HG03159 (cell line): ENCODE measurements at regions not wholly inside any gene's neighbourhood (a gene's known extent, or its start where the extent isn't known, plus 50 kb on each side); places are given as distances from the start of the nearest gene placed in this dataset.
"Not testable (repeated sequence)": the region's sequence is repeated elsewhere in the genome, so short reads cannot be mapped to it uniquely, and the experiment has no call there.

Experiments used
- ATAC-seq: cut with Tn5 transposase; IDR thresholded peaks from one replicate; pipeline ENCODE4 v1.9.1; 2021; ENCODE audit warnings: mild to moderate bottlenecking, moderate library complexity; ENCODE audit not compliant: unreplicated experiment

- no peak for ATAC-seq
These were observed 264.5 kb upstream of the ELAVL2 start for GRCh38 chr9:24090566-24090965.

- no peak for ATAC-seq
These were observed 247.6 kb upstream of the ELAVL2 start for GRCh38 chr9:24073666-24074065.

GRCh38 chr9:24073007-24073592, 247.1 kb upstream of the ELAVL2 start:
- ATAC-seq, result no peak

GRCh38 chr9:24071716-24072115, 245.7 kb upstream of the ELAVL2 start:
- no peak for ATAC-seq

GRCh38 chr9:24071091-24071490, 245.1 kb upstream of the ELAVL2 start:
- no peak for ATAC-seq

GRCh38 chr9:24067107-24067506, 241.1 kb upstream of the ELAVL2 start:
- not testable (repeated sequence) for ATAC-seq

GRCh38 chr9:24059651-24060050, 233.6 kb upstream of the ELAVL2 start:
- ATAC-seq, result no peak

GRCh38 chr9:24051587-24051986, 225.5 kb upstream of the ELAVL2 start:
- no peak for ATAC-seq

GRCh38 chr9:24050239-24050638, 224.2 kb upstream of the ELAVL2 start:
- not testable (repeated sequence) for ATAC-seq

- ATAC-seq, result no peak
These were observed 219.1 kb upstream of the ELAVL2 start for GRCh38 chr9:24045150-24045549.

GRCh38 chr9:24044576-24044975, 218.5 kb upstream of the ELAVL2 start:
- no peak for ATAC-seq

GRCh38 chr9:24041160-24041690, 215.2 kb upstream of the ELAVL2 start:
- no peak for ATAC-seq

- ATAC-seq, result no peak
These were observed 210.4 kb upstream of the ELAVL2 start for GRCh38 chr9:24036459-24036858.

- no peak for ATAC-seq
These were observed 209.8 kb upstream of the ELAVL2 start for GRCh38 chr9:24035816-24036215.

GRCh38 chr9:24011881-24012280, 185.8 kb upstream of the ELAVL2 start:
- ATAC-seq, result no peak

- no peak for ATAC-seq
These were observed 185.1 kb upstream of the ELAVL2 start for GRCh38 chr9:24011009-24011717.

- ATAC-seq, result no peak
These were observed 183.3 kb upstream of the ELAVL2 start for GRCh38 chr9:24009322-24009721.

- ATAC-seq, result no peak
These were observed 181.1 kb upstream of the ELAVL2 start for GRCh38 chr9:24007185-24007584.

GRCh38 chr9:23991874-23992273, 165.8 kb upstream of the ELAVL2 start:
- not testable (repeated sequence) for ATAC-seq

GRCh38 chr9:23979491-23979890, 153.5 kb upstream of the ELAVL2 start:
- ATAC-seq, result no peak

- no peak for ATAC-seq
These were observed 136.1 kb upstream of the ELAVL2 start for GRCh38 chr9:23962101-23962500.

- no peak for ATAC-seq
These were observed 119.9 kb upstream of the ELAVL2 start for GRCh38 chr9:23945897-23946296.
